Inflammatory macrophage treated with lipopolysaccharide for 1 hour (primary cell): ENCODE measurements at regions not wholly inside any gene's neighbourhood (a gene's known extent, or its start where the extent isn't known, plus 50 kb on each side); places are given as distances from the start of the nearest gene placed in this dataset.
"Not testable (repeated sequence)": the region's sequence is repeated elsewhere in the genome, so short reads cannot be mapped to it uniquely, and the experiment has no call there.

Source experiments
- DNase-seq, 2 donors: peaks; one replicate each; pipeline ENCODE4 v3.0.0-alpha.2; 2020 to 2022

- no peak for DNase-seq
These were observed 1313.7 kb downstream of the NCAM2 start for GRCh38 chr21:22311741-22312462.

- DNase-seq = no peak
These were observed 1316.8 kb downstream of the NCAM2 start for GRCh38 chr21:22314963-22315362.

DNA sequence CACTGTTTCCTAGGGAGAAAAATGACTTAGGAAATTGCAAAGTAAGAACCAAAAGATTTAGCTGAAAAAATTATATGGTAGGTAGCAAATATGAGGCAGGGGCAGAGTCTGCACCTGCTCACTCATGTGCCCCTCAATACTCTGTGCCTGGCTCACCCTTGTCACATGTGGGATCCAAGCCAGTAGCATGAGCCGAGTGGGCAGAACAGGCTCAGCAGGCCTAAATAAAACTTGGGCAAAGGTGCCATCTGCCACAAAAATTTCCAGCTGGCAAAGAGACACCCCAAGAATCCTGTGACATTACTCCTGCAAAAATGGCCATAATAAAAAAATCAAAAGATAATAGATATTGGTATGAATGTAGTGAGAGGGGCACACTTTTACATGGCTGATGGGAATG lies 1321.2 kb downstream of the NCAM2 start:
- DNase-seq = no peak

DNA sequence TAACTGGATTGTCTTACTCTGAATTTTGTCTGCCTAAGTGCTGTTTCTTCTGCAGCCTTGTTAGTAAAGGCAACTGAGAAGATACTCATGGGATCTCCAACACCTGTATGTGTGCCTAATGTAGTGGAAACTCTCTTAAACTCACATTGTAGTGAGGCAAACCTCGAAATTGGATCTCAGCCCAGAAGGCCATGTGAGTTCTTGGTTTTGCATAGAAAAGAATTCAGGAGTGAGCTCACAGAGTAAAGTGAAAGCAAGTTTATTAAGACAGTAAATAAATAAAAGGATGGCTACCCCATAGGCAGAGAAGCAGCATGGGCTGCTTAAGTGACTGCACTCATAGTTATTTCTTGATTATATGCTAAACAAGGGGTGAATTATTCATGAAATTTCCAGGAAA lies 1344.7 kb downstream of the NCAM2 start:
- DNase-seq = no peak

- no peak for DNase-seq
These were observed 1345.1 kb downstream of the NCAM2 start for GRCh38 chr21:22343303-22343702.

DNA sequence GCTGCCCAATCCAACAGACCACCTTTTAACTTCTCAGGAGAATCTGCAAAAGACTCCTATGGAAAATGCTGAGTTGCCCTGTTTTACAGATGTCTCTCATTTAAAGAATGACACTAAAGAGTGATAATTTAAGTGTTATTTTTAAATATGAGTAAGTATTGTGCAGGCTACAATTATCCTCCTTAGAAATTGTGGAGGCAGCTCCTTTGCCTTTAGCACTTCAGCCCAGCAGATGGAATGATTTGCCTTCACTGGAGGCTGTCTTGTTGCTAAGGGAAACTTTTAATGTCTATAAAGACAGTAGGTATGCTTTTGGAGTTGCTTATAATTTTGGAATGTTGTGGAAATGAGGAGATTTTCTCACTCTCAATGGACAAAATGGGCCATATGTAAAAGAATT lies 1345.5 kb downstream of the NCAM2 start:
- DNase-seq = no peak

GRCh38 chr21:22345624-22346023 lies 1347.4 kb downstream of the NCAM2 start:
- DNase-seq = no peak

DNA sequence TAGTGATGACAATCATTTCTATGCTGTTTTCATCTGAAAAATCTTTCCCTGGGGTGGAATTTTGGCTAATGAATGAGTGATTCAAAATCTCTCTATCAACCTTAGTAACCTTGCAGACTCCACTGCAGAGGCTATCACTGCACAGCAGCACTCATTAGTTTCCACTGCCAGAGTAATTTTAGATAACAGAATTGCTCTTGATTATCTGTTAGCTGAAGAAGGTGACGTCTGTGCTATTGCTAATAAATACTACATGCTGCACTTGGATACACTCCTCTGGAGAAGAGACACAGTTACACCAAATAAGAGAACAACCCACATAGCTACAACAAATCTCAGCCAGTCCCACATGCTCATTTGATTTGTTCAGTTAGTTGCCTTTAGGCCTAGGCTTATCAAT lies 1348.4 kb downstream of the NCAM2 start:
- DNase-seq = no peak

DNA sequence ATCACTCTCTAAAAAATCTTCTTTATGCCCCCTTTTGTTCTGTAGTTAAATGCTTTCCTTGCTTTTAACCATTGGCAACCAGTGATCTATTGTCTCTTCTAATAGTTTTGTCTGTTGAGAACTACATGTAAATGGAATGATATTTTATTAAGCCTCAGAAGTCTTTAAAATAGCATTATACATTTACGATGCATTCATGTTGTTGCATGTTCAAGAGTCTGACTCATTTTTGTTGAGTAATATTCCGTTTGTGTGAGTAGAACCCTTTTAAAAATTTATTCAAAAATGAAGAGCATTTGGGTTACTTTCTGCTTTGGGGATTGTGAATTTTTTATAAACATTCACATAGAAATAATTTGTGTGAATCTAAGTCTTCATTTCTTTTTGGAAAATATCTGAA lies 1352.9 kb downstream of the NCAM2 start:
- no peak for DNase-seq

GRCh38 chr21:22352088-22352487 lies 1353.9 kb downstream of the NCAM2 start:
- no peak for DNase-seq

- DNase-seq = no peak
These were observed 1357.7 kb downstream of the NCAM2 start for GRCh38 chr21:22355949-22356348.

- DNase-seq = no peak
These were observed 1358.5 kb downstream of the NCAM2 start for GRCh38 chr21:22356663-22357062.

GRCh38 chr21:22359599-22359998 lies 1361.4 kb downstream of the NCAM2 start:
- DNase-seq = not testable (repeated sequence)

GRCh38 chr21:22363504-22363903 lies 1365.3 kb downstream of the NCAM2 start:
- no peak for DNase-seq

DNA sequence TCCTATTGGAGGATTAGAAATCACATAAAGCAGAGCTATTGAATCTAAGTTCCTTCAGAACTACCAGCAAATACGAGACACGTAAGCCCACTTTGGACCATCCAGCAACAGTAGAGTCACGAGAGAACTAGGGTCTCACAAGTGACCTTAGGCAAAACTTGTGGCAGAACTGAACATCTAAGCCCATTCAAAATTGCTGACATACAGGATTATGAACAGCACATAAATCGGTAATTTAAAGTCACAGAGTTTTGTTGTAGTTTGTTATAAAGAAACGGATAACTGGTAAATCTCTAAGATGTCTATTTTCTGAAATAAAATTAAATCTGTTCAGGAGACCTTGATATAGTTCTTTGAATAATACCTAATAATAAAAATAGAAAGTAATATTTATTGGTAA lies 1366.0 kb downstream of the NCAM2 start:
- DNase-seq = no peak

GRCh38 chr21:22374218-22374969 lies 1376.2 kb downstream of the NCAM2 start:
- no peak for DNase-seq

GRCh38 chr21:22377795-22378194 lies 1379.6 kb downstream of the NCAM2 start:
- DNase-seq = not testable (repeated sequence)

- no peak for DNase-seq
These were observed 1395.1 kb downstream of the NCAM2 start for GRCh38 chr21:22393324-22393723.

GRCh38 chr21:22395965-22396364 lies 1397.8 kb downstream of the NCAM2 start:
- DNase-seq = no peak

- DNase-seq = no peak
These were observed 1401.7 kb downstream of the NCAM2 start for GRCh38 chr21:22399681-22400514.

DNA sequence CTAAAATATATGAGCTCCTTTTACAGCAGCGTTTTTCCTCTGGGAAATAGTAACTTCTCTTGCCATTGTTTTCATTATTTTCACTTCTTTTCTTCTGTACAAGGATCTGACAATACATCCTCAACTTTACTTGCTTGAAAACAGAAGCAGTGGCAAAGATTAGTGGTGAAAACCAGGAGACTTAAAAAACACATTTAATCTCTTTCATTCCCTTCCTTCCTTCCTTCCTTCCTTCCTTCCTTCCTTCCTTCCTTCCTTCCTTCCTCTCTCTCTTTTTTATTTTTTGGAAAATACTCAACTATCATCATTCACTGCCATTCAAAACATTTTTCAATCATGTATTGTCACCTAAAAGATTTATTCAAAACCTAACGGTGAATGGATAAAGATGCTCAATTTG lies 1411.4 kb downstream of the NCAM2 start:
- no peak for DNase-seq

GRCh38 chr21:22416555-22416954 lies 1418.3 kb downstream of the NCAM2 start:
- no peak for DNase-seq

GRCh38 chr21:22421416-22422180 lies 1423.4 kb downstream of the NCAM2 start:
- no peak for DNase-seq
